A673 (cell line): ENCODE measurements at regions not wholly inside any gene's neighbourhood (a gene's known extent, or its start where the extent isn't known, plus 50 kb on each side); places are given as distances from the start of the nearest gene placed in this dataset.

ENCODE experiments used
- BruUV-seq: library from RNA; stranded (reverse); fragments of 400-500 nt; replicated peaks from 2 replicates; lab custom pipeline; 2021; lab: Mats Ljungman, UMichigan
- CTCF ChIA-PET: fragments of 300-600 bp; sonication (Branson Sonifier 250); formaldehyde crosslinking; loops from one replicate; lab custom pipeline; 2022; ENCODE audit warnings: antibody characterized with exemption; lab: Charles Lee
- POLR2A ChIA-PET: fragments of 300-600 bp; sonication (Branson Sonifier 250); formaldehyde crosslinking; loops from one replicate; lab custom pipeline; 2022; ENCODE audit warnings: antibody characterized with exemption; ENCODE audit not compliant: low non-redundant PET; lab: Charles Lee
- DNase-seq: peaks from one replicate; pipeline ENCODE4 v3.0.0-alpha.2; 2015; ENCODE audit warnings: low spot score
- H3K27ac ChIP-seq: fragments of 200-600 bp; sonication (generic); 2 replicates; pipeline ENCODE4 v1.5.1; 2016; ENCODE audit warnings: mixed run types, low read depth, mild to moderate bottlenecking, mixed read lengths, antibody characterized with exemption, low read length; ENCODE audit not compliant: poor library complexity, severe bottlenecking
- H3K27me3 ChIP-seq: fragments of 200-600 bp; sonication (generic); replicated peaks from 2 replicates; pipeline ENCODE4 v1.6.1; 2017; ENCODE audit warnings: mixed run types, low read depth, mild to moderate bottlenecking, mixed read lengths, antibody characterized with exemption, low read length; ENCODE audit not compliant: insufficient read depth, poor library complexity
- H3K36me3 ChIP-seq: fragments of 200-600 bp; sonication (generic); 2 replicates; pipeline ENCODE4 v1.6.1; 2016; ENCODE audit warnings: mixed run types, mild to moderate bottlenecking, mixed read lengths, antibody characterized with exemption, low read length; ENCODE audit not compliant: insufficient read depth, poor library complexity, severe bottlenecking
- H3K4me1 ChIP-seq: fragments of 200-600 bp; sonication (generic); 2 replicates; pipeline ENCODE4 v1.6.1; 2017; ENCODE audit warnings: mixed run types, mild to moderate bottlenecking, mixed read lengths, antibody characterized with exemption, low read length; ENCODE audit not compliant: insufficient read depth, poor library complexity, severe bottlenecking
- H3K4me3 ChIP-seq: fragments of 200-600 bp; sonication (generic); 2 replicates; pipeline ENCODE4 v1.5.1; 2016; ENCODE audit warnings: low read depth, mixed run types, mild to moderate bottlenecking, mixed read lengths, low read length; ENCODE audit not compliant: poor library complexity, severe bottlenecking
- H3K9me3 ChIP-seq: fragments of 200-600 bp; sonication (generic); 2 replicates; pipeline ENCODE4 v1.6.1; 2016; ENCODE audit warnings: mixed run types, low read depth, mild to moderate bottlenecking, mixed read lengths, antibody characterized with exemption, low read length; ENCODE audit not compliant: poor library complexity, severe bottlenecking
- CTCF ChIP-seq: fragments of 300-800, 200-600 bp; sonication (generic); conservative IDR thresholded peaks from 2 replicates; pipeline ENCODE4 v1.5.1; 2017; ENCODE audit warnings: low read depth, mild to moderate bottlenecking, antibody characterized with exemption, low read length, moderate library complexity, mixed read lengths
- EZH2 ChIP-seq: fragments of 200-600 bp; sonication (generic); IDR thresholded peaks from 2 replicates; pipeline ENCODE4 v1.6.1; 2017; ENCODE audit warnings: borderline replicate concordance, low read depth, mild to moderate bottlenecking, mixed read lengths, antibody characterized with exemption, low read length; ENCODE audit not compliant: poor library complexity, severe bottlenecking
- intact Hi-C: fragments of 100-400 bp; cut with micrococcal nuclease; formaldehyde crosslinking; loops from one replicate; pipeline ENCODE4 v1.10.0; 2022; ENCODE audit not compliant: unreplicated experiment

- no peak for DNase-seq
- ChIA-PET POLR2A (no interaction called here), CTCF (no interaction called here)
- no peaks in the 10 kb centered on the region for H3K9me3 ChIP-seq
- BruUV-seq: no TSS peak
- H3K4me3 ChIP-seq: no peak overlapping the region
- intact Hi-C loops: no loop called here
- H3K36me3 ChIP-seq: no peaks in the 10 kb centered on the region
- no peaks in the 10 kb centered on the region for H3K27me3 ChIP-seq
- H3K4me1 ChIP-seq: no peaks in the 10 kb centered on the region
- TF ChIP-seq EZH2 (no peak), CTCF (no peak)
- H3K27ac ChIP-seq: no peak overlapping the region
Measured at GRCh38 chrX:101993335-101993734, 61.5 kb upstream of the ZMAT1 start.

- H3K4me1 ChIP-seq: no peaks in the 10 kb centered on the region
Measured at GRCh38 chrX:101986586-101986985, 54.8 kb upstream of the ZMAT1 start.

More at GRCh38 chrX:101986586-101986985, 54.8 kb upstream of the ZMAT1 start:
- TF ChIP-seq CTCF: no peak
- no peak for TF ChIP-seq EZH2
- Histone ChIP-seq H3K4me3 (no peak overlapping the region), H3K9me3 (no peaks in the 10 kb centered on the region), H3K27me3 (no peaks in the 10 kb centered on the region), H3K27ac (no peak overlapping the region), H3K36me3 (no peaks in the 10 kb centered on the region)
- CTCF ChIA-PET: no interaction called here
- POLR2A ChIA-PET: no interaction called here
- no TSS peak for BruUV-seq
- peak; percentile 73 for DNase-seq
- intact Hi-C loops: no loop called here
